ENCODE measurements at regions not wholly inside any gene's neighbourhood (a gene's known extent, or its start where the extent isn't known, plus 50 kb on each side); places are given as distances from the start of the nearest gene placed in this dataset.

- DNase-seq: no peak
These were observed 175.5 kb downstream of the ZFP36L2 start for GRCh38 chr2:43050866-43051265.

GRCh38 chr2:43049836-43050801, 176.3 kb downstream of the ZFP36L2 start:
- no peak for DNase-seq

GRCh38 chr2:43047187-43047780, 179.1 kb downstream of the ZFP36L2 start:
- no peak for DNase-seq

GRCh38 chr2:43045866-43046265, 180.5 kb downstream of the ZFP36L2 start:
- no peak for DNase-seq

- no peak for DNase-seq
These were observed 182.2 kb downstream of the ZFP36L2 start for GRCh38 chr2:43044093-43044681.

- no peak for DNase-seq
These were observed 182.9 kb downstream of the ZFP36L2 start for GRCh38 chr2:43043553-43043870.

- no peak for DNase-seq
These were observed 184.6 kb downstream of the ZFP36L2 start for GRCh38 chr2:43041661-43042360.

- no peak for DNase-seq
These were observed 185.2 kb downstream of the ZFP36L2 start for GRCh38 chr2:43041173-43041591.

GRCh38 chr2:43040084-43040854, 186.1 kb downstream of the ZFP36L2 start:
- no peak for DNase-seq

GRCh38 chr2:43039376-43040080, 186.9 kb downstream of the ZFP36L2 start:
- no peak for DNase-seq

GRCh38 chr2:43038696-43039094, 187.7 kb downstream of the ZFP36L2 start:
- DNase-seq: no peak

- no peak for DNase-seq
These were observed 188.2 kb downstream of the ZFP36L2 start for GRCh38 chr2:43038034-43038695.

- DNase-seq: no peak
These were observed 190.5 kb downstream of the ZFP36L2 start for GRCh38 chr2:43035922-43036321.

- no peak for DNase-seq
These were observed 191.5 kb downstream of the ZFP36L2 start for GRCh38 chr2:43034921-43035320.

- no peak for DNase-seq
These were observed 192.2 kb downstream of the ZFP36L2 start for GRCh38 chr2:43034242-43034619.

- no peak for DNase-seq
These were observed 192.8 kb downstream of the ZFP36L2 start for GRCh38 chr2:43033466-43034241.

- DNase-seq: no peak
These were observed 193.5 kb downstream of the ZFP36L2 start for GRCh38 chr2:43033016-43033270.

- DNase-seq: no peak
These were observed 194.0 kb downstream of the ZFP36L2 start for GRCh38 chr2:43032213-43033015.

- DNase-seq: no peak
These were observed 194.8 kb downstream of the ZFP36L2 start for GRCh38 chr2:43031471-43032212.
